HCT116 (cell line): ENCODE measurements at regions not wholly inside any gene's neighbourhood (a gene's known extent, or its start where the extent isn't known, plus 50 kb on each side); places are given as distances from the start of the nearest gene placed in this dataset.

ENCODE experiments used
- ATAC-seq: fragments of 200-7000 bp; cut with Tn5 transposase; 2 replicates; pipeline ENCODE4 v1.9.1; 2020; ENCODE audit warnings: mild to moderate bottlenecking, moderate library complexity
- BruUV-seq: library from RNA; stranded (reverse); fragments of 400-500 nt; replicated peaks from 2 replicates; lab custom pipeline; 2021; lab: Mats Ljungman, UMichigan
- CTCF ChIA-PET: fragments of 300-600 bp; sonication (Branson Sonifier 250); formaldehyde crosslinking; loops from one replicate; lab custom pipeline; 2021; ENCODE audit warnings: antibody characterized with exemption; lab: Charles Lee
- POLR2A ChIA-PET: fragments of 300-600, 350-600 bp; sonication (Branson Sonifier 250); formaldehyde crosslinking; loops from one replicate; lab custom pipeline; 2021; ENCODE audit warnings: antibody characterized with exemption; lab: Charles Lee
- RAD21 ChIA-PET, 2 experiments: fragments of 300-600 bp; sonication (Branson Sonifier 250); formaldehyde crosslinking; loops; one replicate each; lab custom pipeline; 2023; ENCODE audit warnings: low total read pairs in 2 of 2; ENCODE audit not compliant: uncharacterized antibody in 2 of 2, unreplicated experiment in 2 of 2, low non-redundant PET in 1 of 2; lab: Charles Lee
- DNase-seq: peaks from one replicate; pipeline ENCODE4 v3.0.0-alpha.2; 2010; ENCODE audit warnings: low read depth, low spot score
- H2AFZ ChIP-seq: fragments of 200-600 bp; shearing (Covaris generic), sonication (generic); 2 replicates; pipeline ENCODE4 v1.6.1; 2017; ENCODE audit warnings: low read depth, mixed run types, mixed read lengths, antibody characterized with exemption, low read length; ENCODE audit not compliant: poor library complexity, severe bottlenecking
- H3K27ac ChIP-seq: 2 replicates; pipeline ENCODE4 v1.5.1; 2012; ENCODE audit warnings: low read depth, low read length
- H3K27me3 ChIP-seq: fragments of 200-600 bp; sonication (generic); 2 replicates; pipeline ENCODE4 v1.6.1; 2016; ENCODE audit warnings: mixed run types, low read length, mixed read lengths; ENCODE audit not compliant: insufficient read depth
- H3K36me3 ChIP-seq, 2 experiments: fragments of 200-500 bp in 1 of 2; fragments of 200-600 bp in 1 of 2; sonication (Bioruptor generic) in 1 of 2; sonication (generic) in 1 of 2; 2 replicates each; pipeline versions ENCODE4 v1.5.1 to v1.6.1; 2014 to 2016; ENCODE audit warnings: low read length in 2 of 2, inconsistent platforms in 1 of 2, mixed read lengths in 1 of 2, mixed run types in 1 of 2; ENCODE audit not compliant: insufficient read depth in 2 of 2, control insufficient read depth in 1 of 2
- H3K4me1 ChIP-seq, 2 experiments: fragments of 200-600 bp in 1 of 2; sonication (generic) in 1 of 2; 2 replicates each; pipeline versions ENCODE4 v1.5.1 to v1.6.1; 2012 to 2017; ENCODE audit warnings: low read length in 2 of 2, inconsistent platforms in 1 of 2, mild to moderate bottlenecking in 1 of 2, mixed read lengths in 1 of 2, mixed run types in 1 of 2, moderate library complexity in 1 of 2; ENCODE audit not compliant: insufficient read depth in 2 of 2, control insufficient read depth in 1 of 2
- H3K4me2 ChIP-seq: fragments of 200-600 bp; sonication (generic); 2 replicates; pipeline ENCODE4 v1.6.1; 2017; ENCODE audit warnings: mixed run types, low read length, mixed read lengths
- H3K4me3 ChIP-seq, 2 experiments: fragments of 200-600 bp in 1 of 2; sonication (generic) in 1 of 2; replicated peaks in 1 of 2; 2 replicates each; pipeline ENCODE4 v1.5.1; 2011 to 2016; ENCODE audit warnings: low read length in 2 of 2, control low read depth in 1 of 2, low read depth in 1 of 2, mild to moderate bottlenecking in 1 of 2, mixed read lengths in 1 of 2, mixed run types in 1 of 2
- H3K79me2 ChIP-seq: fragments of 200-600 bp; sonication (generic); 2 replicates; pipeline ENCODE4 v1.6.1; 2017; ENCODE audit warnings: mild to moderate bottlenecking, mixed run types, low read length, moderate library complexity, mixed read lengths; ENCODE audit not compliant: insufficient read depth
- H3K9ac ChIP-seq: fragments of 200-600 bp; sonication (generic); 2 replicates; pipeline ENCODE4 v1.6.1; 2016; ENCODE audit warnings: low read length, mixed read lengths
- H3K9me2 ChIP-seq: fragments of 200-600 bp; sonication (generic), shearing (Covaris generic); 2 replicates; pipeline ENCODE4 v1.6.1; 2017; ENCODE audit warnings: mixed run types, mild to moderate bottlenecking, moderate library complexity; ENCODE audit not compliant: insufficient read depth
- H3K9me3 ChIP-seq, 2 experiments: fragments of 200-500 bp in 1 of 2; fragments of 200-600 bp in 1 of 2; sonication (Bioruptor generic) in 1 of 2; sonication (generic) in 1 of 2; 2 replicates each; pipeline ENCODE4 v1.6.1; 2014 to 2017; ENCODE audit warnings: low read length in 2 of 2, mixed read lengths in 2 of 2, inconsistent platforms in 1 of 2, low read depth in 1 of 2, mild to moderate bottlenecking in 1 of 2, mixed run types in 1 of 2, moderate library complexity in 1 of 2; ENCODE audit not compliant: control insufficient read depth in 1 of 2, insufficient read depth in 1 of 2
- H4K20me1 ChIP-seq: fragments of 200-600 bp; sonication (generic), shearing (Covaris generic); 2 replicates; pipeline ENCODE4 v1.6.1; 2017; ENCODE audit warnings: mixed run types, mild to moderate bottlenecking, moderate library complexity; ENCODE audit not compliant: insufficient read depth
- CBX3 ChIP-seq: IDR thresholded peaks from 2 replicates; pipeline ENCODE4 v1.6.1; 2012; ENCODE audit warnings: low read depth
- CEBPB ChIP-seq: IDR thresholded peaks from 2 replicates; pipeline ENCODE4 v1.6.1; 2012; ENCODE audit warnings: low read depth
- CTCF ChIP-seq, 3 experiments: fragments of 200-600 bp in 1 of 3; sonication (generic) in 1 of 3; IDR thresholded peaks in 2 of 3; conservative IDR thresholded peaks in 1 of 3; 2 replicates each; pipeline ENCODE4 v1.5.1; 2012 to 2017; ENCODE audit warnings: low read depth in 2 of 3, low read length in 2 of 3, antibody characterized with exemption in 1 of 3, borderline replicate concordance in 1 of 3, control low read depth in 1 of 3, mild to moderate bottlenecking in 1 of 3, mixed read lengths in 1 of 3, mixed run types in 1 of 3, moderate library complexity in 1 of 3; ENCODE audit not compliant: insufficient read depth in 1 of 3
- EGR1 ChIP-seq: IDR thresholded peaks from 2 replicates; pipeline ENCODE4 v1.6.1; 2012; ENCODE audit warnings: low read depth
- ELF1 ChIP-seq: IDR thresholded peaks from 2 replicates; pipeline ENCODE4 v1.6.1; 2012; ENCODE audit warnings: low read depth, borderline replicate concordance
- EZH2 ChIP-seq: fragments of 200-600 bp; sonication (generic); IDR thresholded peaks from 2 replicates; pipeline ENCODE4 v1.6.1; 2017; ENCODE audit warnings: antibody characterized with exemption, mixed run types
- EZH2phosphoT487 ChIP-seq: fragments of 200-600 bp; IDR thresholded peaks from 2 replicates; pipeline ENCODE4 v1.6.1; 2018; ENCODE audit warnings: antibody characterized with exemption, borderline replicate concordance
- JUND ChIP-seq: IDR thresholded peaks from 2 replicates; pipeline ENCODE4 v1.6.1; 2012
- POLR2A ChIP-seq: IDR thresholded peaks from 2 replicates; pipeline ENCODE4 v1.7.0; 2011; ENCODE audit warnings: borderline replicate concordance; ENCODE audit not compliant: insufficient read depth, insufficient read length; ENCODE audit errors: extremely low read depth
- POLR2AphosphoS5 ChIP-seq: IDR thresholded peaks from 2 replicates; pipeline ENCODE4 v1.6.1; 2011; ENCODE audit warnings: mild to moderate bottlenecking, low read depth, low read length, moderate library complexity
- RAD21 ChIP-seq: IDR thresholded peaks from 2 replicates; pipeline ENCODE4 v1.6.1; 2012; ENCODE audit warnings: low read depth, mild to moderate bottlenecking
- SP1 ChIP-seq: IDR thresholded peaks from 2 replicates; pipeline ENCODE4 v1.6.1; 2012; ENCODE audit warnings: low read depth
- SRF ChIP-seq: IDR thresholded peaks from 2 replicates; pipeline ENCODE4 v1.6.1; 2012; ENCODE audit warnings: low read depth
- YY1 ChIP-seq: IDR thresholded peaks from 2 replicates; pipeline ENCODE4 v1.6.1; 2011; ENCODE audit warnings: low read length, low read depth, moderate library complexity, mild to moderate bottlenecking; ENCODE audit not compliant: insufficient replicate concordance; ENCODE audit errors: extremely low read depth
- ZFX ChIP-seq: fragments of 450-650 bp; IDR thresholded peaks from 2 replicates; pipeline ENCODE4 v1.6.1; 2017
- ZNF274 ChIP-seq: fragments of 200-500 bp; sonication (Bioruptor generic); IDR thresholded peaks from 2 replicates; pipeline ENCODE4 v1.6.1; 2014; ENCODE audit warnings: mild to moderate bottlenecking, low read depth, low read length, inconsistent platforms
- intact Hi-C: fragments of 100-400 bp; cut with micrococcal nuclease; formaldehyde crosslinking; loops from 2 replicates; pipeline ENCODE4 v1.10.0; 2022
- TF ChIP-seq, protein P1 (sequence below): IDR thresholded peaks from 2 replicates; pipeline ENCODE4 v1.6.1; 2012
- TF ChIP-seq, protein P2 (sequence below): IDR thresholded peaks from 2 replicates; pipeline ENCODE4 v1.6.1; 2011; ENCODE audit warnings: mild to moderate bottlenecking, low read length, moderate library complexity; ENCODE audit not compliant: insufficient replicate concordance; ENCODE audit errors: extremely low read depth
- TF ChIP-seq, protein P3 (sequence below): IDR thresholded peaks from 2 replicates; pipeline ENCODE4 v1.6.1; 2012; ENCODE audit warnings: low read depth
- TF ChIP-seq, protein P4 (sequence below): IDR thresholded peaks from 2 replicates; pipeline ENCODE4 v1.6.1; 2012

GRCh38 chr21:27292783-27293182 lies 325.9 kb upstream of the ADAMTS5 start:
- ChIA-PET RAD21 (no interaction called here), POLR2A (no interaction called here), CTCF (no interaction called here)
- Histone ChIP-seq H3K79me2 (no peaks in the 10 kb centered on the region), H3K36me3 (no peaks in the 10 kb centered on the region), H3K4me1 (no peaks in the 10 kb centered on the region), H3K9ac (no peak overlapping the region), H2AFZ (no peak overlapping the region), H3K9me3 (peaks cover 22 to 24% of the 10 kb centered on the region in 2 experiments; a peak in 2 of 4 replicates), H4K20me1 (no peaks in the 10 kb centered on the region), H3K27me3 (no peaks in the 10 kb centered on the region), H3K4me2 (no peak overlapping the region), H3K27ac (no peak overlapping the region), H3K4me3 (no peak overlapping the region), H3K9me2 (no peaks in the 10 kb centered on the region)
- ATAC-seq (no peak), DNase-seq (no peak)
- BruUV-seq = no TSS peak
- intact Hi-C loops = no loop called here
- TF ChIP-seq CEBPB = no peak
- TF ChIP-seq EZH2 = no peak
- no peak for TF ChIP-seq POLR2A
- TF ChIP-seq, protein P1, sequence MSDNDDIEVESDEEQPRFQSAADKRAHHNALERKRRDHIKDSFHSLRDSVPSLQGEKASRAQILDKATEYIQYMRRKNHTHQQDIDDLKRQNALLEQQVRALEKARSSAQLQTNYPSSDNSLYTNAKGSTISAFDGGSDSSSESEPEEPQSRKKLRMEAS = no peak
- TF ChIP-seq, protein P2, sequence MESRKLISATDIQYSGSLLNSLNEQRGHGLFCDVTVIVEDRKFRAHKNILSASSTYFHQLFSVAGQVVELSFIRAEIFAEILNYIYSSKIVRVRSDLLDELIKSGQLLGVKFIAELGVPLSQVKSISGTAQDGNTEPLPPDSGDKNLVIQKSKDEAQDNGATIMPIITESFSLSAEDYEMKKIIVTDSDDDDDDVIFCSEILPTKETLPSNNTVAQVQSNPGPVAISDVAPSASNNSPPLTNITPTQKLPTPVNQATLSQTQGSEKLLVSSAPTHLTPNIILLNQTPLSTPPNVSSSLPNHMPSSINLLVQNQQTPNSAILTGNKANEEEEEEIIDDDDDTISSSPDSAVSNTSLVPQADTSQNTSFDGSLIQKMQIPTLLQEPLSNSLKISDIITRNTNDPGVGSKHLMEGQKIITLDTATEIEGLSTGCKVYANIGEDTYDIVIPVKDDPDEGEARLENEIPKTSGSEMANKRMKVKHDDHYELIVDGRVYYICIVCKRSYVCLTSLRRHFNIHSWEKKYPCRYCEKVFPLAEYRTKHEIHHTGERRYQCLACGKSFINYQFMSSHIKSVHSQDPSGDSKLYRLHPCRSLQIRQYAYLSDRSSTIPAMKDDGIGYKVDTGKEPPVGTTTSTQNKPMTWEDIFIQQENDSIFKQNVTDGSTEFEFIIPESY = no peak
- TF ChIP-seq ZNF274 = no peak
- TF ChIP-seq POLR2AphosphoS5 = no peak
- TF ChIP-seq ZFX = no peak
- TF ChIP-seq RAD21 = no peak
- no peak for TF ChIP-seq ELF1
- TF ChIP-seq YY1 = no peak
- no peak for TF ChIP-seq CTCF (IDR thresholded peaks at IDR 0.05 in 2 of 3, conservative IDR thresholded peaks at IDR 0.05 in 1 of 3; ENCODE audit: borderline replicate concordance in 1 of 3, insufficient read depth in 1 of 3, low read depth in 2 of 3, low read length in 2 of 3)
- TF ChIP-seq SRF = no peak
- TF ChIP-seq SP1 = no peak
- no peak for TF ChIP-seq CBX3
- TF ChIP-seq, protein P3, sequence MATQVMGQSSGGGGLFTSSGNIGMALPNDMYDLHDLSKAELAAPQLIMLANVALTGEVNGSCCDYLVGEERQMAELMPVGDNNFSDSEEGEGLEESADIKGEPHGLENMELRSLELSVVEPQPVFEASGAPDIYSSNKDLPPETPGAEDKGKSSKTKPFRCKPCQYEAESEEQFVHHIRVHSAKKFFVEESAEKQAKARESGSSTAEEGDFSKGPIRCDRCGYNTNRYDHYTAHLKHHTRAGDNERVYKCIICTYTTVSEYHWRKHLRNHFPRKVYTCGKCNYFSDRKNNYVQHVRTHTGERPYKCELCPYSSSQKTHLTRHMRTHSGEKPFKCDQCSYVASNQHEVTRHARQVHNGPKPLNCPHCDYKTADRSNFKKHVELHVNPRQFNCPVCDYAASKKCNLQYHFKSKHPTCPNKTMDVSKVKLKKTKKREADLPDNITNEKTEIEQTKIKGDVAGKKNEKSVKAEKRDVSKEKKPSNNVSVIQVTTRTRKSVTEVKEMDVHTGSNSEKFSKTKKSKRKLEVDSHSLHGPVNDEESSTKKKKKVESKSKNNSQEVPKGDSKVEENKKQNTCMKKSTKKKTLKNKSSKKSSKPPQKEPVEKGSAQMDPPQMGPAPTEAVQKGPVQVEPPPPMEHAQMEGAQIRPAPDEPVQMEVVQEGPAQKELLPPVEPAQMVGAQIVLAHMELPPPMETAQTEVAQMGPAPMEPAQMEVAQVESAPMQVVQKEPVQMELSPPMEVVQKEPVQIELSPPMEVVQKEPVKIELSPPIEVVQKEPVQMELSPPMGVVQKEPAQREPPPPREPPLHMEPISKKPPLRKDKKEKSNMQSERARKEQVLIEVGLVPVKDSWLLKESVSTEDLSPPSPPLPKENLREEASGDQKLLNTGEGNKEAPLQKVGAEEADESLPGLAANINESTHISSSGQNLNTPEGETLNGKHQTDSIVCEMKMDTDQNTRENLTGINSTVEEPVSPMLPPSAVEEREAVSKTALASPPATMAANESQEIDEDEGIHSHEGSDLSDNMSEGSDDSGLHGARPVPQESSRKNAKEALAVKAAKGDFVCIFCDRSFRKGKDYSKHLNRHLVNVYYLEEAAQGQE = no peak
- no peak for TF ChIP-seq EGR1
- TF ChIP-seq, protein P4, sequence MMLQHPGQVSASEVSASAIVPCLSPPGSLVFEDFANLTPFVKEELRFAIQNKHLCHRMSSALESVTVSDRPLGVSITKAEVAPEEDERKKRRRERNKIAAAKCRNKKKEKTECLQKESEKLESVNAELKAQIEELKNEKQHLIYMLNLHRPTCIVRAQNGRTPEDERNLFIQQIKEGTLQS = no peak
- TF ChIP-seq JUND = no peak
- TF ChIP-seq EZH2phosphoT487 = no peak
